ENCODE measurements at regions not wholly inside any gene's neighbourhood (a gene's known extent, or its start where the extent isn't known, plus 50 kb on each side); places are given as distances from the start of the nearest gene placed in this dataset.
A peak's percentile ranks its signal among the peaks of the same experiment; 100 is the strongest.

GRCh38 chr4:106422766-106423165 lies 54.2 kb upstream of the GIMD1 start:
- no peak for TF ChIP-seq CTCF (conservative IDR thresholded peaks at IDR 0.05)
- Mint-ChIP-seq H3K36me3 (ENCODE audit: insufficient read depth in 1 of 3, low read depth in 3 of 3) (no peaks in the 10 kb centered on the region), H3K4me3 (no peak overlapping the region), H3K9me3 (no peaks in the 10 kb centered on the region), H3K4me1 (peaks cover 7 to 16% of the 10 kb centered on the region in 2 experiments), H3K27me3 (ENCODE audit: low read depth) (no peaks in the 10 kb centered on the region; the same call in 1 of the 2 replicates), H3K27ac (peak overlapping the region in 1 of 3 experiments; percentile 11; a peak in 1 of 7 replicates)
- Histone ChIP-seq H3K79me2 (ENCODE audit: insufficient read depth, low read length) (no peaks in the 10 kb centered on the region), H3K27me3 (ENCODE audit: insufficient read depth, low read length) (no peaks in the 10 kb centered on the region), H2BK20ac (ENCODE audit: low read depth, low read length, poor library complexity, severe bottlenecking) (no peak overlapping the region), H3K9me3 (ENCODE audit: control insufficient read depth, low read depth, low read length) (no peaks in the 10 kb centered on the region), H3K23me2 (ENCODE audit: insufficient read length, low read depth, low read length, poor library complexity, severe bottlenecking) (no peaks in the 10 kb centered on the region), H3K18ac (ENCODE audit: insufficient read length, low read depth, low read length) (no peak overlapping the region), H3K4ac (ENCODE audit: low read depth, low read length) (no peak overlapping the region), H2BK5ac (ENCODE audit: insufficient read length, low read length) (no peak overlapping the region), H4K20me1 (ENCODE audit: control insufficient read depth, insufficient read depth, insufficient read length) (no peaks in the 10 kb centered on the region), H4K91ac (ENCODE audit: insufficient read length, low read depth, low read length) (no peak overlapping the region), H3K4me2 (ENCODE audit: insufficient read depth, insufficient read length, low read length) (no peak overlapping the region), H2AK5ac (ENCODE audit: insufficient read length, low read length) (no peak overlapping the region), H3T11ph (ENCODE audit: low read length) (no peak overlapping the region), H3K27ac (ENCODE audit: insufficient read length, low read depth, low read length) (no peak overlapping the region), H3K4me1 (ENCODE audit: insufficient read depth, low read length) (no peaks in the 10 kb centered on the region; the same call in 1 of the 2 replicates), H4K5ac (ENCODE audit: insufficient read length, low read depth, low read length) (no peak overlapping the region), H2AFZ (ENCODE audit: low read length) (no peak overlapping the region), H3K79me1 (ENCODE audit: insufficient read depth, low read depth, low read length, poor library complexity, severe bottlenecking) (no peaks in the 10 kb centered on the region), H2BK12ac (ENCODE audit: insufficient read length, low read depth, low read length) (no peak overlapping the region), H3K56ac (ENCODE audit: insufficient read length, low read depth, low read length) (no peak overlapping the region), H4K8ac (replicated peaks; ENCODE audit: insufficient read length, low read depth, low read length) (no peak overlapping the region), H3K14ac (ENCODE audit: insufficient read depth, low read length) (no peak overlapping the region), H2BK15ac (ENCODE audit: low read depth, low read length) (no peak overlapping the region), H3K9ac (ENCODE audit: extremely low read depth, insufficient read length, low read length) (no peak overlapping the region), H2BK120ac (ENCODE audit: low read depth, low read length, poor library complexity, severe bottlenecking) (no peak overlapping the region), H3K23ac (ENCODE audit: insufficient read length, low read depth, low read length) (no peak overlapping the region)
- no peak for DNase-seq
- WGBS (ENCODE audit: extremely low coverage, insufficient read length, low lambda C conversion rate), result no CpG with 5 or more reads among the region's 1 CpG

Data from H9 (cell line).